ENCODE measurements at regions not wholly inside any gene's neighbourhood (a gene's known extent, or its start where the extent isn't known, plus 50 kb on each side); places are given as distances from the start of the nearest gene placed in this dataset.

GRCh38 chr13:40490086-40490758 lies 176.2 kb downstream of the FOXO1 start:
- Histone ChIP-seq H3K4me3 (ENCODE audit: low read depth, low read length) (no peak overlapping the region), H3K4me1 (ENCODE audit: control insufficient read depth, insufficient read depth, low read length) (peaks cover 13% of the 10 kb centered on the region; the same call in 1 of the 2 replicates), H3K27ac (ENCODE audit: low read depth, low read length) (no peak overlapping the region), H3K9ac (ENCODE audit: low read length) (no peak overlapping the region), H3K27me3 (ENCODE audit: control insufficient read depth, insufficient read depth, low read length) (no peaks in the 10 kb centered on the region), H3K9me3 (ENCODE audit: control insufficient read depth, insufficient read depth, low read depth, low read length) (no peaks in the 10 kb centered on the region), H3K36me3 (ENCODE audit: control insufficient read depth, insufficient read depth, low read length) (no peaks in the 10 kb centered on the region)

- Histone ChIP-seq H3K36me3 (ENCODE audit: control insufficient read depth, insufficient read depth, low read length) (no peaks in the 10 kb centered on the region), H3K4me1 (ENCODE audit: control insufficient read depth, insufficient read depth, low read length) (peaks cover 6% of the 10 kb centered on the region; the same call in 1 of the 2 replicates), H3K27me3 (ENCODE audit: control insufficient read depth, insufficient read depth, low read length) (no peaks in the 10 kb centered on the region), H3K9me3 (ENCODE audit: control insufficient read depth, insufficient read depth, low read depth, low read length) (no peaks in the 10 kb centered on the region), H3K27ac (ENCODE audit: low read depth, low read length) (no peak overlapping the region), H3K9ac (ENCODE audit: low read length) (no peak overlapping the region), H3K4me3 (ENCODE audit: low read depth, low read length) (no peak overlapping the region)
Observed at GRCh38 chr13:40492511-40492910, 173.9 kb downstream of the FOXO1 start.

- H3K4me3 ChIP-seq (ENCODE audit: low read depth, low read length) = no peak overlapping the region
- no peaks in the 10 kb centered on the region for H3K36me3 ChIP-seq (ENCODE audit: control insufficient read depth, insufficient read depth, low read length)
- no peaks in the 10 kb centered on the region for H3K9me3 ChIP-seq (ENCODE audit: control insufficient read depth, insufficient read depth, low read depth, low read length)
- peaks cover 7% of the 10 kb centered on the region for H3K4me1 ChIP-seq (ENCODE audit: control insufficient read depth, insufficient read depth, low read length)
- no peak overlapping the region for H3K9ac ChIP-seq (ENCODE audit: low read length)
- H3K27ac ChIP-seq (ENCODE audit: low read depth, low read length) = no peak overlapping the region
- H3K27me3 ChIP-seq (ENCODE audit: control insufficient read depth, insufficient read depth, low read length) = no peaks in the 10 kb centered on the region
Observed at GRCh38 chr13:40494513-40494912, 171.9 kb downstream of the FOXO1 start.

GRCh38 chr13:40494946-40495620 lies 171.4 kb downstream of the FOXO1 start:
- H3K4me1 ChIP-seq (ENCODE audit: control insufficient read depth, insufficient read depth, low read length) = peaks cover 10% of the 10 kb centered on the region
- H3K4me3 ChIP-seq (ENCODE audit: low read depth, low read length) = no peak overlapping the region
- H3K9me3 ChIP-seq (ENCODE audit: control insufficient read depth, insufficient read depth, low read depth, low read length) = no peaks in the 10 kb centered on the region
- H3K9ac ChIP-seq (ENCODE audit: low read length) = no peak overlapping the region
- no peak overlapping the region for H3K27ac ChIP-seq (ENCODE audit: low read depth, low read length)
- no peaks in the 10 kb centered on the region for H3K27me3 ChIP-seq (ENCODE audit: control insufficient read depth, insufficient read depth, low read length)
- no peaks in the 10 kb centered on the region for H3K36me3 ChIP-seq (ENCODE audit: control insufficient read depth, insufficient read depth, low read length)

GRCh38 chr13:40495621-40496001 lies 170.8 kb downstream of the FOXO1 start:
- Histone ChIP-seq H3K4me1 (ENCODE audit: control insufficient read depth, insufficient read depth, low read length) (peaks cover 10% of the 10 kb centered on the region), H3K36me3 (ENCODE audit: control insufficient read depth, insufficient read depth, low read length) (no peaks in the 10 kb centered on the region), H3K27ac (ENCODE audit: low read depth, low read length) (no peak overlapping the region), H3K9me3 (ENCODE audit: control insufficient read depth, insufficient read depth, low read depth, low read length) (no peaks in the 10 kb centered on the region), H3K27me3 (ENCODE audit: control insufficient read depth, insufficient read depth, low read length) (no peaks in the 10 kb centered on the region), H3K4me3 (ENCODE audit: low read depth, low read length) (no peak overlapping the region), H3K9ac (ENCODE audit: low read length) (no peak overlapping the region)

- H3K27me3 ChIP-seq (ENCODE audit: control insufficient read depth, insufficient read depth, low read length) = no peaks in the 10 kb centered on the region
- H3K4me1 ChIP-seq (ENCODE audit: control insufficient read depth, insufficient read depth, low read length) = peaks cover 10% of the 10 kb centered on the region
- H3K9me3 ChIP-seq (ENCODE audit: control insufficient read depth, insufficient read depth, low read depth, low read length) = no peaks in the 10 kb centered on the region
- H3K9ac ChIP-seq (ENCODE audit: low read length) = no peak overlapping the region
- H3K36me3 ChIP-seq (ENCODE audit: control insufficient read depth, insufficient read depth, low read length) = no peaks in the 10 kb centered on the region
- H3K4me3 ChIP-seq (ENCODE audit: low read depth, low read length) = no peak overlapping the region
- no peak overlapping the region for H3K27ac ChIP-seq (ENCODE audit: low read depth, low read length)
Observed at GRCh38 chr13:40496035-40496810, 170.2 kb downstream of the FOXO1 start.

GRCh38 chr13:40498461-40498860 lies 168.0 kb downstream of the FOXO1 start:
- no peaks in the 10 kb centered on the region for H3K36me3 ChIP-seq (ENCODE audit: control insufficient read depth, insufficient read depth, low read length)
- H3K27ac ChIP-seq (ENCODE audit: low read depth, low read length) = no peak overlapping the region
- H3K4me1 ChIP-seq (ENCODE audit: control insufficient read depth, insufficient read depth, low read length) = peaks cover 10% of the 10 kb centered on the region
- H3K27me3 ChIP-seq (ENCODE audit: control insufficient read depth, insufficient read depth, low read length) = no peaks in the 10 kb centered on the region
- H3K9me3 ChIP-seq (ENCODE audit: control insufficient read depth, insufficient read depth, low read depth, low read length) = no peaks in the 10 kb centered on the region
- no peak overlapping the region for H3K4me3 ChIP-seq (ENCODE audit: low read depth, low read length)
- no peak overlapping the region for H3K9ac ChIP-seq (ENCODE audit: low read length)

GRCh38 chr13:40502236-40502635 lies 164.2 kb downstream of the FOXO1 start:
- H3K36me3 ChIP-seq (ENCODE audit: control insufficient read depth, insufficient read depth, low read length) = no peaks in the 10 kb centered on the region
- H3K4me3 ChIP-seq (ENCODE audit: low read depth, low read length) = no peak overlapping the region
- peaks cover 6% of the 10 kb centered on the region for H3K4me1 ChIP-seq (ENCODE audit: control insufficient read depth, insufficient read depth, low read length)
- no peak overlapping the region for H3K27ac ChIP-seq (ENCODE audit: low read depth, low read length)
- H3K9me3 ChIP-seq (ENCODE audit: control insufficient read depth, insufficient read depth, low read depth, low read length) = no peaks in the 10 kb centered on the region
- no peak overlapping the region for H3K9ac ChIP-seq (ENCODE audit: low read length)
- H3K27me3 ChIP-seq (ENCODE audit: control insufficient read depth, insufficient read depth, low read length) = no peaks in the 10 kb centered on the region

- Histone ChIP-seq H3K36me3 (ENCODE audit: control insufficient read depth, insufficient read depth, low read length) (no peaks in the 10 kb centered on the region), H3K4me1 (ENCODE audit: control insufficient read depth, insufficient read depth, low read length) (peaks cover 6% of the 10 kb centered on the region), H3K4me3 (ENCODE audit: low read depth, low read length) (no peak overlapping the region), H3K27ac (ENCODE audit: low read depth, low read length) (no peak overlapping the region), H3K9me3 (ENCODE audit: control insufficient read depth, insufficient read depth, low read depth, low read length) (no peaks in the 10 kb centered on the region), H3K9ac (ENCODE audit: low read length) (no peak overlapping the region), H3K27me3 (ENCODE audit: control insufficient read depth, insufficient read depth, low read length) (no peaks in the 10 kb centered on the region)
Observed at GRCh38 chr13:40503011-40503410, 163.4 kb downstream of the FOXO1 start.

GRCh38 chr13:40503966-40504591 lies 162.4 kb downstream of the FOXO1 start:
- Histone ChIP-seq H3K9ac (ENCODE audit: low read length) (no peak overlapping the region), H3K9me3 (ENCODE audit: control insufficient read depth, insufficient read depth, low read depth, low read length) (no peaks in the 10 kb centered on the region), H3K27ac (ENCODE audit: low read depth, low read length) (no peak overlapping the region)

More at GRCh38 chr13:40503966-40504591, 162.4 kb downstream of the FOXO1 start:
- H3K36me3 ChIP-seq (ENCODE audit: control insufficient read depth, insufficient read depth, low read length) = no peaks in the 10 kb centered on the region
- peaks cover 6% of the 10 kb centered on the region; the same call in 1 of the 2 replicates for H3K4me1 ChIP-seq (ENCODE audit: control insufficient read depth, insufficient read depth, low read length)
- no peaks in the 10 kb centered on the region for H3K27me3 ChIP-seq (ENCODE audit: control insufficient read depth, insufficient read depth, low read length)
- H3K4me3 ChIP-seq (ENCODE audit: low read depth, low read length) = no peak overlapping the region

Measured in HUES6 (cell line).